Esophagus muscularis mucosa (tissue), 3 donors: ENCODE measurements at regions not wholly inside any gene's neighbourhood (a gene's known extent, or its start where the extent isn't known, plus 50 kb on each side); places are given as distances from the start of the nearest gene placed in this dataset.

Experiments
- POLR2A ChIP-seq: fragments of 450-650 bp; IDR thresholded peaks from one replicate; pipeline ENCODE4 v1.6.1; 2017; ENCODE audit warnings: antibody characterized with exemption, moderate library complexity, mild to moderate bottlenecking, low read depth
- POLR2AphosphoS5 ChIP-seq, 2 donors: sonication (generic); formaldehyde crosslinking; IDR thresholded peaks; one replicate each; pipeline ENCODE4 v1.6.1; 2017; ENCODE audit warnings: antibody characterized with exemption in 2 of 2
- TF ChIP-seq, protein P1 (sequence below), 3 experiments: fragments of 200-600 bp in 2 of 3; fragments of 450-650 bp in 1 of 3; sonication (generic) in 2 of 3; IDR thresholded peaks; one replicate each; pipeline ENCODE4 v1.5.1; 2017 to 2019; ENCODE audit warnings: antibody characterized with exemption in 3 of 3, mild to moderate bottlenecking in 2 of 3, moderate library complexity in 1 of 3

DNA sequence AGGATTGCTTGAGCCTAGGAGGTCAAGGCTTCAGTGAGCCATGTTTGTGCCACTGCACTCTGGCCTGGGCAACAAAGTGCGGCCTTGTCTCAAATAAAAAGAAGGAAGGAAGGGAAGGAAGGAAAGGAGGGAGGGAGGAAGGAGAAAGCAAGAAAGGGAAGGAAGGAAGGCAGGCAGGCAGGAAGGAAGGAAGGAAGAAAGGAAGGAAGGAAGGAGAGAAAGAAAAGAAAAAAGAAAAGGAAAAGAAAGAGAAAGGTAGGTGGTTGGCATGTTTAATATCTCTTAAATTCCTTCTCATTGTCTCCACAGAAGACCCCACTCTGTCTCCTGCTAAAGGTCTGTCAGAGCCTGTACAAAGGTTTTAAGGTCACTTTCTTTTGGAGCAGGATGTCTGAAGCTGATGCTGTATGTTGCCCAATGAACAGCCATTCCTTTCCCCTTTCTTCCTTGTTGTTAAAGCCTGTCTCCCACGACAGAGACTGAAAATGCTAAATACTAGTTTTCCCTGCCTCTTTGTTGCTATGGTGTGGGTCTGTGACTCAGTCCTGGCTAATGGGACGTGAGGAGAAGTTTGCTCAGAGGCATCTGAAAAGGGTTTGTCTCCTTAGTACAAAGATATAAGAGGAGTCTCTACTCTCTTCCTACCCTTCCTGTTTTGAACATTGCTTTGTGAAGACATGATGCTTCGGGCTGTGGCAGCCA, 213.3 kb downstream of the PCSK1 start:
- TF ChIP-seq, protein P1, sequence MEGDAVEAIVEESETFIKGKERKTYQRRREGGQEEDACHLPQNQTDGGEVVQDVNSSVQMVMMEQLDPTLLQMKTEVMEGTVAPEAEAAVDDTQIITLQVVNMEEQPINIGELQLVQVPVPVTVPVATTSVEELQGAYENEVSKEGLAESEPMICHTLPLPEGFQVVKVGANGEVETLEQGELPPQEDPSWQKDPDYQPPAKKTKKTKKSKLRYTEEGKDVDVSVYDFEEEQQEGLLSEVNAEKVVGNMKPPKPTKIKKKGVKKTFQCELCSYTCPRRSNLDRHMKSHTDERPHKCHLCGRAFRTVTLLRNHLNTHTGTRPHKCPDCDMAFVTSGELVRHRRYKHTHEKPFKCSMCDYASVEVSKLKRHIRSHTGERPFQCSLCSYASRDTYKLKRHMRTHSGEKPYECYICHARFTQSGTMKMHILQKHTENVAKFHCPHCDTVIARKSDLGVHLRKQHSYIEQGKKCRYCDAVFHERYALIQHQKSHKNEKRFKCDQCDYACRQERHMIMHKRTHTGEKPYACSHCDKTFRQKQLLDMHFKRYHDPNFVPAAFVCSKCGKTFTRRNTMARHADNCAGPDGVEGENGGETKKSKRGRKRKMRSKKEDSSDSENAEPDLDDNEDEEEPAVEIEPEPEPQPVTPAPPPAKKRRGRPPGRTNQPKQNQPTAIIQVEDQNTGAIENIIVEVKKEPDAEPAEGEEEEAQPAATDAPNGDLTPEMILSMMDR (IDR thresholded peaks at IDR 0.05) = no peak
- TF ChIP-seq POLR2A = no peak
- TF ChIP-seq POLR2AphosphoS5 (IDR thresholded peaks at IDR 0.05) = no peak
